Stimulated activated CD4-positive, alpha-beta T cell treated with anti-CD3 and anti-CD28 coated beads, Interleukin-4, amount 100 ng/mL, for 48 hours (primary cell): ENCODE measurements at regions not wholly inside any gene's neighbourhood (a gene's known extent, or its start where the extent isn't known, plus 50 kb on each side); places are given as distances from the start of the nearest gene placed in this dataset.

Experiments used
- DNase-seq, 2 donors: peaks; one replicate each; pipeline ENCODE4 v3.0.0-alpha.2; 2020; ENCODE audit warnings: low read depth in 2 of 2

DNA sequence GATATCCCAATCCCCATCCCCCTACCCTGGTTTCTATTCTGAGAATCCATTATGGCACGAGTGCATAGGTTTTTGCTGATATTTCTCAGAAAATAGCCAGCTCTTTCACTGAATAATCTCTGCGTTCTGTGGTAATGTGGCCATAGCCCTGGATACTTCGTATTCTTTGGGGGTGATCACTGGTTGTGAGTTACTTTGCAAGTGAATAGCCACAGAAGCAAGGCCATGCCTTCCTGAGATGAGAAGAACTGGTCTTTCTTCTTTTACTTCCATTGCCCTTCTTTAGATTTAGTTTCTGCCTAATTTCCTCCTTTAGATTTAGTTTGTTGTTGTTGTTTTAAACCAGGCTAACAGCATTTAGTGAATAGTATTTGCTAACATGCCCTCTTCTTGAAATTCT, 323.4 kb downstream of the CDC14C start:
- no peak for DNase-seq

DNA sequence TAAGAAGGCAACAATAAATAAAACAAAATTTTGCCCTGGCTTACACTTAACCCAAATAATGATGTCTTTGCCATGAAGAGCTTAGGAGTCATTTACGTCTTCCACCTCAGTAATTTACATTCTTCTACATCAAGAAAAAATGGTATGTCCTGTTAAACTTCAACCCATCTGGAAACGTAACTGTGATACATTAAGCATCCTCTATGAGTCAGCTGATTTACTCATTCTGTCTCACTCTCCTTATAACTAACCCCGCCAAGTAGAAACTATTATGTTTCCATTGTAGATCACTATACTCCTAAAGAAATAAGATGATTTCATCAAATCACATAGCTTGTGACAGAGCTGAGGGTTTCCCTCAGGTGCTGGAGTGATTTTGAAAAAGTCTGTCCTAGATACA, 330.7 kb downstream of the CDC14C start:
- DNase-seq, result no peak

DNA sequence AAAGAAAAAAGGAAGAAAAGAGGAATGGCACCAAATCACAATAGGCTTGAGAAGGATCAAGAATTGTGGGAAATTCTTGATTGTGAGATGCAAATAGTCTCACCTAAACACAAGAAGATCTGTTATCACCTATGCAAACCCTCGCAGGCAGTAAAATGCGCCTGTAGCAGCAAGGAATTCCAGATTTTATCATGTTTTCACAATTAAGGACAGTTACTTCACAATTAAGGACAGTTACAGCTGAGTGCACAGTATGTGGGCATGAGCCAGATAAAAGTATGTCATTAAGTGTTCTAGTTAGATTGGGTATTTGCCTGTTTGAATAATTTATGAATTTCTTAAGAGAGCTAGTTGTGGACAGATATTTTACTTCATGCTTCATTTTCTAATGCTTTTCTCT, 336.2 kb downstream of the CDC14C start:
- DNase-seq, result no peak

- DNase-seq, result no peak
These were observed 337.6 kb downstream of the CDC14C start for GRCh38 chr7:49261928-49262327.

DNA sequence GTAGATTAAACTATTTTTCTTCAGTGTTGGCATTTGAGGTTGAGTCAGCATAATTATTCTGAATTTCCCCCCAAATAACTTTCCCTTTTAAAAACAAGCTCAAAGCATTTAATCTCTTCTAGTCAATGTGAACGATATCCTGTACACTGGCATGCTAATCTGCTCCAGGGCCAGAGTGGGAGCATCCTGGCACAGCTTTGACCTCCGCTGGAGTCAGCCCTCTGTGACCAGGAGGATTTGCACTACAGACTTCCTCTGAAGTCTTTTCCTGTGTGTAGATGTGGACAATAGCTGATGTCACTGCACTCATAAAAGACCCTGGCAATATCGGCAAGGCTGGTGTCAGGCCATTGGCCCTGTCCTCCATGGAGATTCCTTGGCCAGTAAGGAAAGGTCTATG, 340.2 kb downstream of the CDC14C start:
- DNase-seq, result no peak

- DNase-seq, result no peak
These were observed 349.6 kb downstream of the CDC14C start for GRCh38 chr7:49273897-49274296.

- no peak for DNase-seq
These were observed 355.5 kb downstream of the CDC14C start for GRCh38 chr7:49279891-49280290.

- no peak for DNase-seq
These were observed 363.3 kb downstream of the CDC14C start for GRCh38 chr7:49287653-49288052.

DNA sequence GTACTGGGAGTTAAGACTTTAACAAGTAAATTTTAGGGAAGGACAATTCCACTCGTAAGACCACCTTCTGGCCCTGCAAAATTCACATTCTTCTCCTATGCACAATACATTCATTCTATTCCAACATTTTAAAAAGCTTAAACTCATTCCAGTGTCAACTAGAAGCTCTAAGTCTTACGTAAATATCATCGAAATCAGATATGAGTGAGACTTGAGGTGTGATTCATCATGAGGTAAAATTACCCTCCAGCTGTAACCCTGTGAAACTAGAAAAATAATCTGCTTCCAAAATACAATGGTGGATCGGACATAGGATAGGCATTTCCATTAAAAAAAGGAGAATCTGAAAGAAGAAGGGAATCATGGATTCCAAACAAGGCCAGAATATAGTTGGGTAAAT, 370.3 kb downstream of the CDC14C start:
- no peak for DNase-seq

GRCh38 chr7:49295146-49295545, 370.8 kb downstream of the CDC14C start:
- DNase-seq, result no peak

- DNase-seq, result no peak
These were observed 373.6 kb downstream of the CDC14C start for GRCh38 chr7:49297958-49298357.

DNA sequence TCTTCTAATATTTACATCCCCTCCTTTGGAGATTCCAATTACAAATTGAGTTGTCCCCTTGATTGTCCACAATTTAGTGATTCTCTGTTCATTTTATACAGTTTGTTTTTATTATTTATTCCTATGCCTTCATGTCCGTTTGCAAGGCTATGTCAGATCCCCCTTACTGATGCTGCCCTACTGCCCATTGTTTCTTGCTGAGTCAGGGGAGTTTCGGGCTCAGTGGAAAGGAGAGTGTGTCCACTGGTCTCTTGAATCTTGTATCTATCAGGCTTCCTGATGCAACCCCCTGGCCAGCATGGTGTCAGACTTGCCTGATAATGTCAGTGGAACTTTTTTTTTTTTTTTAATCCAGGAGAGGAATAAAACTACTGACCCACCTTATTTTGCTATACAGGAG, 384.4 kb downstream of the CDC14C start:
- no peak for DNase-seq

- no peak for DNase-seq
These were observed 395.7 kb downstream of the CDC14C start for GRCh38 chr7:49320083-49320482.

GRCh38 chr7:49321843-49322242, 397.5 kb downstream of the CDC14C start:
- no peak for DNase-seq

- DNase-seq, result no peak
These were observed 398.1 kb downstream of the CDC14C start for GRCh38 chr7:49322476-49322875.

DNA sequence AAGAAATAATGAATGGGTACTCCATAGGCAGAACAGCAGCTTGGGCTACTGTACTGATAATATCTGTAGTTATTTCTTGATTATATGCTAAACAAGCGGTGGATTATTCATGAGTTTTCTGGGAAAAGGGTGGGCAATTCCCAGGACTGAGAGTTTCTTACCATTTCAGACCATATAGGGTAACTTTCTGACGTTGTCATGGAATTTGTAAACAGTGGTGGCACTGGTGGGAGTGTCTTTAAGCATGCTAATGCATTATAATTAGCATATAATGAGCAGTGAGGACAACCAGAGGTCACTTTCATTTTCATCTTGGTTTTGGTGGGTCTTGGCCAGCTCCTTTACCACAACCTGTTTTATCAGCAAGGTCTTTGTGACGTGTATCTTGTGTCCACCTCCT, 399.7 kb downstream of the CDC14C start:
- DNase-seq, result no peak

GRCh38 chr7:49324707-49325106, 400.4 kb downstream of the CDC14C start:
- no peak for DNase-seq

GRCh38 chr7:49325571-49325970, 401.2 kb downstream of the CDC14C start:
- DNase-seq, result no peak

DNA sequence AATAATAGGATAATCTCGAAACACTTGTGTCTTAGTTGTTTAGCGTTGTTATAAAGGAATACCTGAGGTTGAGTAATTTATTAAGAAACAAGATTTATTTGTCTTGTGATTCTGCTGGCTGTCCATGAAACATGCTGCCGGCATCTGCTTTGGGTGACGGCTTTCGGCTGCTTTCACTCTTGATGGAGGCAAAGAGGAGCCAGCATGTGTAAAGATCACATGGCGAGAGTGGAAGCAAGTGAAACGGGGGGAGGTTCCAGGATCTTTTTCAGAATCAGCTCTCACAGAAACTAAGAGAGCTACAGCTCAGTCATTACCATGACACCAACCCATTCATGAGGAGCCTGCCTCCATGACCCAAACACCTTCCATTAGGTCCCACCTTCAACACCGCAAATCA, 402.8 kb downstream of the CDC14C start:
- DNase-seq, result no peak

DNA sequence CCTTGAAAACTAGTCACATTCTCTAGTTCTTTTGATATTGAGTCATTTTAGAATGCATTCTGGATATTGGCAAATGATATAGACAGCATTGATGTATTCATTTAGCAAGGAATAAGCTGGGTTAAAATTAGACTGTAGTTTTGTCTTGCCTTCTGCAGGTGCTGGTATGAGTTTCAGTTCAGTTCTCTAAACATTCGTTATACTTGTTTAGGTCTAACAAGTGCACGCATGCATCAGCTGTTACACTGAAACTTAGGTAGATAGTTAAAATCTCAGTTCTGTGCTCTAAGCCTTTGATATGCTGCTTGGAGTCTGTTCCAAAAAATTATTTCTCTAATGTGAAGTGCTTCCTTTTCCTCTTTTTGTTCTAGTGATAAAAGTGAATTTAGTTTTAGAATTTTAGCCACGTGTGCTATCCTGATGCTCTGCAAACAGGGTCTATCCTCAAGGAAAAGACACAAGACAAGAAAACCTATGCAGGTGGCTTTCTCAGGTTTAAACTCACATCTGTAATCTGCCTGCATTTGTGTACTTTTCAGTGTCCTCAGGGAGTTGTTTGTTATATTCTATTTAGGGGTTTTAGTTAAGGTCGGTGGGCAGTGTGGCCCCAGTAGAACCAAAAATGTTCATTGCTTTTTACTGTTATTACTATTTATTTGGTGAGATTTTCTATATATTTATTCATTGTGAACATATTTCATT, 409.0 kb downstream of the CDC14C start:
- no peak for DNase-seq

- DNase-seq, result no peak
These were observed 417.5 kb downstream of the CDC14C start for GRCh38 chr7:49341849-49342248.

GRCh38 chr7:49344556-49344955, 420.2 kb downstream of the CDC14C start:
- DNase-seq, result no peak

- no peak for DNase-seq
These were observed 422.0 kb downstream of the CDC14C start for GRCh38 chr7:49346195-49346899.

DNA sequence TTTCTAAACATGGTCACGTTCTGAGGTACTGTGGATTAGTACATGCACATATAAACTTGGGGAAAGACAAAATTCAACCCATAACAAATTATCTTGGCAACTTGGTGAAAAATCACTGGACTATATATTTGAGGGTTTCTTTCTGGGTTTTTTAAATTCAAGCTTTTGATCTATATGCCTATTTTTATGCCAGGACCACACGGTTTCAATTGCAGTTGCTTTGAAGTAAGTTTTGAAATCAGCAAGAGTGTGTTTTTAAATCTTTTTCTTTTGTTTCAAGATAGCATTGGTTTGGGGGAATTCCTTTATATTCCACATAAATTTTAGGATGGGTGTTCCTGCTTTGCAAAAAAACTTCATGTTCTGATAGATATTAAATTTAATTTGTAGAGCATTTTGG, 406.4 kb upstream of the VWC2 start:
- DNase-seq, result no peak
